ENCODE measurements at regions not wholly inside any gene's neighbourhood (a gene's known extent, or its start where the extent isn't known, plus 50 kb on each side); places are given as distances from the start of the nearest gene placed in this dataset.

DNA sequence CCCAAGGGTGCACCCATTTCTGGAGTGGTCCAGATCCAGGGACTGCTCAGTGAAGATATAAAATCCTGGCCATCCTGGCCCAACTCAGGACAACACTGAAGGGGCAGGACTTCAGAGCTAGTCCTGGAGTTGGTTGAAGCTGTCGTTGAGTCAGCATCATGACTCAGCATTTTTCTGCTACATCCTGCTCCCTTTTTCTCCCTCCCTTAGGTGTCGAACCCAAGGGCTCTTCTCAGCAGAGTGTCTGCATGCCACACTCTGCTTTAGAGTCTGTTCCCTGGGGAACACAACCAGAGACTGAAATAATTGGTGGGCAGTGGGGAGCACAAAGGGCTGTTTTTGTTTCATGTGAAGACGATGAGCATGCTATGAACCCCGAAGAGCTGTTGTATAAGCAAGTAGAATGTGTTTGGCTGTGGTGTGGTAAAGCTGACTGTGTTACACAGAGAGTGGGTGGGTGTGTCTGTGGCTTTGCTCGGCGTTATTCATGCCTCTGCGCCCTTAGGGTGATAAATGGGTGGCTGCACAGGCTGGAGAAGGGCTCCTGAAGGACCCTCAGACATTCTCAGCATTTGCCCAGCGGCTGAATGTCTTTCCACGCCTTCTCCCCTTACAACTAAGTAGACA is 167.2 kb downstream of the CYYR1 start:
- Histone ChIP-seq H3K4me1 (ENCODE audit: low read length) (peaks cover 7% of the 10 kb centered on the region; the same call in 1 of the 2 replicates), H2AFZ (ENCODE audit: low read depth, low read length) (peak overlapping the region; percentile 81), H3K27ac (ENCODE audit: low read length) (no peak overlapping the region), H3K36me3 (replicated peaks; ENCODE audit: low read depth, low read length) (no peaks in the 10 kb centered on the region), H4K20me1 (ENCODE audit: insufficient read depth, low read length) (no peaks in the 10 kb centered on the region), H3K27me3 (ENCODE audit: low read depth, low read length) (no peaks in the 10 kb centered on the region), H3K79me2 (ENCODE audit: low read length) (no peaks in the 10 kb centered on the region), H3K4me3 (ENCODE audit: low read length) (peak overlapping the region; percentile 36; the same call in 1 of the 2 replicates), H3K9me3 (ENCODE audit: insufficient read depth, low read length) (no peaks in the 10 kb centered on the region), H3K4me2 (ENCODE audit: low read length) (peak overlapping the region; percentile 44), H3K9ac (ENCODE audit: low read length) (no peak overlapping the region)
- no peak for TF ChIP-seq EZH2phosphoT487 (IDR thresholded peaks at IDR 0.05; ENCODE audit: low read depth)
- TF ChIP-seq, protein P1, sequence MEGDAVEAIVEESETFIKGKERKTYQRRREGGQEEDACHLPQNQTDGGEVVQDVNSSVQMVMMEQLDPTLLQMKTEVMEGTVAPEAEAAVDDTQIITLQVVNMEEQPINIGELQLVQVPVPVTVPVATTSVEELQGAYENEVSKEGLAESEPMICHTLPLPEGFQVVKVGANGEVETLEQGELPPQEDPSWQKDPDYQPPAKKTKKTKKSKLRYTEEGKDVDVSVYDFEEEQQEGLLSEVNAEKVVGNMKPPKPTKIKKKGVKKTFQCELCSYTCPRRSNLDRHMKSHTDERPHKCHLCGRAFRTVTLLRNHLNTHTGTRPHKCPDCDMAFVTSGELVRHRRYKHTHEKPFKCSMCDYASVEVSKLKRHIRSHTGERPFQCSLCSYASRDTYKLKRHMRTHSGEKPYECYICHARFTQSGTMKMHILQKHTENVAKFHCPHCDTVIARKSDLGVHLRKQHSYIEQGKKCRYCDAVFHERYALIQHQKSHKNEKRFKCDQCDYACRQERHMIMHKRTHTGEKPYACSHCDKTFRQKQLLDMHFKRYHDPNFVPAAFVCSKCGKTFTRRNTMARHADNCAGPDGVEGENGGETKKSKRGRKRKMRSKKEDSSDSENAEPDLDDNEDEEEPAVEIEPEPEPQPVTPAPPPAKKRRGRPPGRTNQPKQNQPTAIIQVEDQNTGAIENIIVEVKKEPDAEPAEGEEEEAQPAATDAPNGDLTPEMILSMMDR (IDR thresholded peaks at IDR 0.05; ENCODE audit: low read depth, low read length): no peak

- no peak overlapping the region for H3K27ac ChIP-seq (ENCODE audit: low read length)
- no peaks in the 10 kb centered on the region for H3K36me3 ChIP-seq (replicated peaks; ENCODE audit: low read depth, low read length)
- no peaks in the 10 kb centered on the region for H3K27me3 ChIP-seq (ENCODE audit: low read depth, low read length)
- H2AFZ ChIP-seq (ENCODE audit: low read depth, low read length): no peak overlapping the region
- TF ChIP-seq, protein P1 (IDR thresholded peaks at IDR 0.05; ENCODE audit: low read depth, low read length): no peak
- no peak for TF ChIP-seq EZH2phosphoT487 (IDR thresholded peaks at IDR 0.05; ENCODE audit: low read depth)
- H3K9me3 ChIP-seq (ENCODE audit: insufficient read depth, low read length): no peaks in the 10 kb centered on the region
- H3K4me3 ChIP-seq (ENCODE audit: low read length): no peak overlapping the region
- no peak overlapping the region for H3K9ac ChIP-seq (ENCODE audit: low read length)
- H3K4me1 ChIP-seq (ENCODE audit: low read length): peaks cover 7% of the 10 kb centered on the region; the same call in 1 of the 2 replicates
- no peaks in the 10 kb centered on the region for H3K79me2 ChIP-seq (ENCODE audit: low read length)
- H3K4me2 ChIP-seq (ENCODE audit: low read length): no peak overlapping the region
- H4K20me1 ChIP-seq (ENCODE audit: insufficient read depth, low read length): no peaks in the 10 kb centered on the region
These were observed 168.0 kb downstream of the CYYR1 start for GRCh38 chr21:26405071-26405470.

DNA sequence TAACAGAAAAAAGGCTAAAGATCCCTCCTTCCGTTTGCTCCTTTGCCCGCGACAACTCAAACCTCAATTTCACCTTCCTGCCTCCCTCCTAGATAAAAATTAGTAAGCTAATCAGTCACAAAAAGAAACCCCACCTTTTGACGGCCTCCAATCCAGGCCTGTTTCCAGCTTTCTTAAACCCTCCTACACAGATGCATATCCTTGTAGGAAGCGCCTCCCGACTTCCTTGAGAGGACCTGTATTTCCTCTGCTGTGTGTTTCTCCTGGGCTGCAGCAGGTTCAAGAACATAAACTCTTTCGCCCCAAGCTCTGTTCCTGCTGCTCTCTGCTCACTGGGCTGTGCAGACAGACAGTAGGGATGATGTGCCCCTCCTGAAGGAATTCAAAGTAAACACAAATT is 168.8 kb downstream of the CYYR1 start:
- no peaks in the 10 kb centered on the region for H3K27me3 ChIP-seq (ENCODE audit: low read depth, low read length)
- H2AFZ ChIP-seq (ENCODE audit: low read depth, low read length): no peak overlapping the region
- no peaks in the 10 kb centered on the region for H4K20me1 ChIP-seq (ENCODE audit: insufficient read depth, low read length)
- no peak overlapping the region for H3K4me2 ChIP-seq (ENCODE audit: low read length)
- no peak overlapping the region for H3K9ac ChIP-seq (ENCODE audit: low read length)
- H3K79me2 ChIP-seq (ENCODE audit: low read length): no peaks in the 10 kb centered on the region
- H3K9me3 ChIP-seq (ENCODE audit: insufficient read depth, low read length): no peaks in the 10 kb centered on the region
- no peak for TF ChIP-seq EZH2phosphoT487 (IDR thresholded peaks at IDR 0.05; ENCODE audit: low read depth)
- TF ChIP-seq, protein P1 (IDR thresholded peaks at IDR 0.05; ENCODE audit: low read depth, low read length): no peak
- H3K4me1 ChIP-seq (ENCODE audit: low read length): peaks cover 7% of the 10 kb centered on the region; the same call in 1 of the 2 replicates
- no peaks in the 10 kb centered on the region for H3K36me3 ChIP-seq (replicated peaks; ENCODE audit: low read depth, low read length)
- no peak overlapping the region for H3K27ac ChIP-seq (ENCODE audit: low read length)
- H3K4me3 ChIP-seq (ENCODE audit: low read length): no peak overlapping the region

GRCh38 chr21:26403321-26403720 is 169.8 kb downstream of the CYYR1 start:
- Histone ChIP-seq H3K4me1 (ENCODE audit: low read length) (peaks cover 7% of the 10 kb centered on the region; the same call in 1 of the 2 replicates), H3K4me3 (ENCODE audit: low read length) (no peak overlapping the region), H2AFZ (ENCODE audit: low read depth, low read length) (no peak overlapping the region), H3K9ac (ENCODE audit: low read length) (no peak overlapping the region), H3K27ac (ENCODE audit: low read length) (no peak overlapping the region), H3K36me3 (replicated peaks; ENCODE audit: low read depth, low read length) (no peaks in the 10 kb centered on the region), H3K4me2 (ENCODE audit: low read length) (no peak overlapping the region), H3K9me3 (ENCODE audit: insufficient read depth, low read length) (no peaks in the 10 kb centered on the region), H3K79me2 (ENCODE audit: low read length) (no peaks in the 10 kb centered on the region), H4K20me1 (ENCODE audit: insufficient read depth, low read length) (no peaks in the 10 kb centered on the region), H3K27me3 (ENCODE audit: low read depth, low read length) (no peaks in the 10 kb centered on the region)
- TF ChIP-seq EZH2phosphoT487 (IDR thresholded peaks at IDR 0.05; ENCODE audit: low read depth): no peak
- TF ChIP-seq, protein P1 (IDR thresholded peaks at IDR 0.05; ENCODE audit: low read depth, low read length): no peak

Measured in OCI-LY3 (cell line).